ENCODE measurements at regions not wholly inside any gene's neighbourhood (a gene's known extent, or its start where the extent isn't known, plus 50 kb on each side); places are given as distances from the start of the nearest gene placed in this dataset.
A peak's percentile ranks its signal among the peaks of the same experiment; 100 is the strongest.

GRCh38 chrX:113399506-113400192, 559.0 kb upstream of the AMOT start:
- in situ Hi-C loops (cut with HindIII; ENCODE audit: extremely low pct_ligation_motif_present, low pct_unique_long_range_greater_than_20kb), result no loop called here
- Histone ChIP-seq H3K36me3 (replicated peaks in 1 of 2; ENCODE audit: control insufficient read depth in 1 of 2, insufficient read depth in 2 of 2, low read length in 2 of 2) (no peaks in the 10 kb centered on the region), H3K27ac (ENCODE audit: extremely low read length, insufficient read depth, low read length) (no peak overlapping the region), H3K4me3 (replicated peaks in 1 of 3; ENCODE audit: insufficient read depth in 1 of 3, low read depth in 2 of 3, low read length in 3 of 3) (no peak overlapping the region), H4K20me1 (ENCODE audit: insufficient read depth, low read length) (no peaks in the 10 kb centered on the region), H3K9ac (ENCODE audit: insufficient read depth, low read depth, low read length) (no peak overlapping the region), H3K4me1 (ENCODE audit: insufficient read depth, low read length) (peaks cover 14% of the 10 kb centered on the region), H2AFZ (ENCODE audit: low read length) (no peak overlapping the region), H3K27me3 (ENCODE audit: control insufficient read depth in 1 of 2, insufficient read depth in 2 of 2, low read length in 2 of 2) (no peaks in the 10 kb centered on the region), H3K79me2 (ENCODE audit: insufficient read depth, low read length) (no peaks in the 10 kb centered on the region), H3K9me3 (ENCODE audit: low read length) (no peaks in the 10 kb centered on the region), H3K4me2 (ENCODE audit: low read depth, low read length) (peak overlapping the region; percentile 10; the same call in 1 of the 2 replicates)
- DNase-seq (ENCODE audit: low spot score) (peak; percentile 35), FAIRE-seq (peak; percentile 42), ATAC-seq (peak; percentile 89)
- 0% methylated on average over 5 of the region's 5 CpGs for WGBS (ENCODE audit: low lambda C conversion rate)
- intact Hi-C loops (cut with micrococcal nuclease; ENCODE audit: unreplicated experiment), result no loop called here
- CTCF ChIA-PET (ENCODE audit: low intra/inter-chr PET ratio, low total read pairs), result no interaction called here
- no TSS peak for BruUV-seq (replicated peaks)
- POLR2A ChIA-PET, result no interaction called here
- peak; percentile 39; the same call in 1 of the 2 replicates for TF ChIP-seq PAXIP1 (CRISPR knock-in tag; conservative IDR thresholded peaks at IDR 0.05)
- no peak for TF ChIP-seq ZNF407 (CRISPR knock-in tag; IDR thresholded peaks at IDR 0.05; ENCODE audit: not compliant biosample characterization)
- 0 out of 4 replicates have a peak, but pooled peaks of 1 of the 2 experiments have one; percentile 8 for TF ChIP-seq EP300 (IDR thresholded peaks at IDR 0.05; ENCODE audit: low read depth in 2 of 2, low read length in 2 of 2)
- no peak for TF ChIP-seq EP300 (CRISPR knock-in tag; IDR thresholded peaks at IDR 0.05; ENCODE audit: borderline replicate concordance)
- no peak for TF ChIP-seq HNRNPL (IDR thresholded peaks at IDR 0.05; ENCODE audit: low read depth, low read length)
- TF ChIP-seq TBX3 (IDR thresholded peaks at IDR 0.05; ENCODE audit: borderline replicate concordance), result peak; percentile 46; the same call in 1 of the 2 replicates
- peak; percentile 79 for TF ChIP-seq TEAD3 (CRISPR knock-in tag; optimal IDR thresholded peaks at IDR 0.05; ENCODE audit: borderline replicate concordance)
- TF ChIP-seq CREM (IDR thresholded peaks at IDR 0.05), result 0 out of 2 replicates have a peak, but pooled peaks have one; percentile 12
- TF ChIP-seq CREM (CRISPR knock-in tag; IDR thresholded peaks at IDR 0.05), result no peak
- TF ChIP-seq KLF11 (CRISPR knock-in tag; IDR thresholded peaks at IDR 0.05), result no peak
- no peak for TF ChIP-seq CBFB (CRISPR knock-in tag; IDR thresholded peaks at IDR 0.05)
- TF ChIP-seq ZNF605 (CRISPR knock-in tag; IDR thresholded peaks at IDR 0.05), result no peak
- TF ChIP-seq FOSL2 (CRISPR knock-in tag; IDR thresholded peaks at IDR 0.05), result peak; percentile 59; the same call in 1 of the 2 replicates
